ENCODE measurements at regions not wholly inside any gene's neighbourhood (a gene's known extent, or its start where the extent isn't known, plus 50 kb on each side); places are given as distances from the start of the nearest gene placed in this dataset.

- Histone ChIP-seq H3K4me1 (ENCODE audit: control insufficient read depth, low read depth, low read length) (no peaks in the 10 kb centered on the region), H3K9ac (ENCODE audit: low read length) (no peak overlapping the region), H3K27ac (ENCODE audit: low read length) (no peak overlapping the region), H3K4me3 (ENCODE audit: low read length) (no peak overlapping the region), H3K27me3 (ENCODE audit: control insufficient read depth, insufficient read depth, low read length) (no peaks in the 10 kb centered on the region), H3K9me3 (ENCODE audit: control insufficient read depth, low read depth, low read length) (no peaks in the 10 kb centered on the region), H3K36me3 (ENCODE audit: control insufficient read depth, low read depth, low read length) (no peaks in the 10 kb centered on the region)
These were observed 310.4 kb upstream of the NT5C1B start for GRCh38 chr2:18899725-18900124.

GRCh38 chr2:18898271-18898670 is 308.9 kb upstream of the NT5C1B start:
- Histone ChIP-seq H3K9ac (ENCODE audit: low read length) (no peak overlapping the region), H3K27me3 (ENCODE audit: control insufficient read depth, insufficient read depth, low read length) (no peaks in the 10 kb centered on the region), H3K36me3 (ENCODE audit: control insufficient read depth, low read depth, low read length) (no peaks in the 10 kb centered on the region), H3K4me1 (ENCODE audit: control insufficient read depth, low read depth, low read length) (no peaks in the 10 kb centered on the region), H3K4me3 (ENCODE audit: low read length) (no peak overlapping the region), H3K27ac (ENCODE audit: low read length) (no peak overlapping the region), H3K9me3 (ENCODE audit: control insufficient read depth, low read depth, low read length) (no peaks in the 10 kb centered on the region)

- H3K4me1 ChIP-seq (ENCODE audit: control insufficient read depth, low read depth, low read length) = no peaks in the 10 kb centered on the region
- no peak overlapping the region for H3K4me3 ChIP-seq (ENCODE audit: low read length)
- no peak overlapping the region for H3K27ac ChIP-seq (ENCODE audit: low read length)
- H3K9ac ChIP-seq (ENCODE audit: low read length) = no peak overlapping the region
- no peaks in the 10 kb centered on the region for H3K27me3 ChIP-seq (ENCODE audit: control insufficient read depth, insufficient read depth, low read length)
- no peaks in the 10 kb centered on the region for H3K36me3 ChIP-seq (ENCODE audit: control insufficient read depth, low read depth, low read length)
- no peaks in the 10 kb centered on the region for H3K9me3 ChIP-seq (ENCODE audit: control insufficient read depth, low read depth, low read length)
These were observed 306.9 kb upstream of the NT5C1B start for GRCh38 chr2:18896125-18896764.

GRCh38 chr2:18891600-18892345 is 302.4 kb upstream of the NT5C1B start:
- no peak overlapping the region for H3K27ac ChIP-seq (ENCODE audit: low read length)
- H3K4me1 ChIP-seq (ENCODE audit: control insufficient read depth, low read depth, low read length) = no peaks in the 10 kb centered on the region
- H3K27me3 ChIP-seq (ENCODE audit: control insufficient read depth, insufficient read depth, low read length) = no peaks in the 10 kb centered on the region
- H3K36me3 ChIP-seq (ENCODE audit: control insufficient read depth, low read depth, low read length) = no peaks in the 10 kb centered on the region
- no peak overlapping the region for H3K9ac ChIP-seq (ENCODE audit: low read length)
- no peaks in the 10 kb centered on the region for H3K9me3 ChIP-seq (ENCODE audit: control insufficient read depth, low read depth, low read length)
- no peak overlapping the region for H3K4me3 ChIP-seq (ENCODE audit: low read length)

- no peaks in the 10 kb centered on the region for H3K4me1 ChIP-seq (ENCODE audit: control insufficient read depth, low read depth, low read length)
- no peak overlapping the region for H3K4me3 ChIP-seq (ENCODE audit: low read length)
- no peak overlapping the region for H3K27ac ChIP-seq (ENCODE audit: low read length)
- no peak overlapping the region for H3K9ac ChIP-seq (ENCODE audit: low read length)
- H3K27me3 ChIP-seq (ENCODE audit: control insufficient read depth, insufficient read depth, low read length) = no peaks in the 10 kb centered on the region
- H3K9me3 ChIP-seq (ENCODE audit: control insufficient read depth, low read depth, low read length) = no peaks in the 10 kb centered on the region
- H3K36me3 ChIP-seq (ENCODE audit: control insufficient read depth, low read depth, low read length) = no peaks in the 10 kb centered on the region
These were observed 300.4 kb upstream of the NT5C1B start for GRCh38 chr2:18889565-18890332.

GRCh38 chr2:18885457-18885856 is 296.1 kb upstream of the NT5C1B start:
- Histone ChIP-seq H3K36me3 (ENCODE audit: control insufficient read depth, low read depth, low read length) (no peaks in the 10 kb centered on the region), H3K4me3 (ENCODE audit: low read length) (no peak overlapping the region), H3K9ac (ENCODE audit: low read length) (no peak overlapping the region), H3K27ac (ENCODE audit: low read length) (no peak overlapping the region), H3K9me3 (ENCODE audit: control insufficient read depth, low read depth, low read length) (no peaks in the 10 kb centered on the region), H3K27me3 (ENCODE audit: control insufficient read depth, insufficient read depth, low read length) (no peaks in the 10 kb centered on the region), H3K4me1 (ENCODE audit: control insufficient read depth, low read depth, low read length) (no peaks in the 10 kb centered on the region)

GRCh38 chr2:18883616-18884456 is 294.5 kb upstream of the NT5C1B start:
- H3K27ac ChIP-seq (ENCODE audit: low read length) = no peak overlapping the region
- no peaks in the 10 kb centered on the region for H3K27me3 ChIP-seq (ENCODE audit: control insufficient read depth, insufficient read depth, low read length)
- H3K9me3 ChIP-seq (ENCODE audit: control insufficient read depth, low read depth, low read length) = no peaks in the 10 kb centered on the region
- no peak overlapping the region for H3K4me3 ChIP-seq (ENCODE audit: low read length)
- H3K9ac ChIP-seq (ENCODE audit: low read length) = no peak overlapping the region
- H3K36me3 ChIP-seq (ENCODE audit: control insufficient read depth, low read depth, low read length) = no peaks in the 10 kb centered on the region
- H3K4me1 ChIP-seq (ENCODE audit: control insufficient read depth, low read depth, low read length) = no peaks in the 10 kb centered on the region

- Histone ChIP-seq H3K4me3 (ENCODE audit: low read length) (no peak overlapping the region), H3K27me3 (ENCODE audit: control insufficient read depth, insufficient read depth, low read length) (no peaks in the 10 kb centered on the region), H3K9ac (ENCODE audit: low read length) (no peak overlapping the region), H3K36me3 (ENCODE audit: control insufficient read depth, low read depth, low read length) (no peaks in the 10 kb centered on the region), H3K4me1 (ENCODE audit: control insufficient read depth, low read depth, low read length) (no peaks in the 10 kb centered on the region), H3K27ac (ENCODE audit: low read length) (no peak overlapping the region), H3K9me3 (ENCODE audit: control insufficient read depth, low read depth, low read length) (no peaks in the 10 kb centered on the region)
These were observed 282.1 kb upstream of the NT5C1B start for GRCh38 chr2:18871430-18871829.

GRCh38 chr2:18870307-18870706 is 280.9 kb upstream of the NT5C1B start:
- Histone ChIP-seq H3K4me1 (ENCODE audit: control insufficient read depth, low read depth, low read length) (no peaks in the 10 kb centered on the region), H3K36me3 (ENCODE audit: control insufficient read depth, low read depth, low read length) (no peaks in the 10 kb centered on the region), H3K4me3 (ENCODE audit: low read length) (no peak overlapping the region), H3K9ac (ENCODE audit: low read length) (no peak overlapping the region), H3K27ac (ENCODE audit: low read length) (no peak overlapping the region), H3K27me3 (ENCODE audit: control insufficient read depth, insufficient read depth, low read length) (no peaks in the 10 kb centered on the region), H3K9me3 (ENCODE audit: control insufficient read depth, low read depth, low read length) (no peaks in the 10 kb centered on the region)

GRCh38 chr2:18861951-18862350 is 272.6 kb upstream of the NT5C1B start:
- Histone ChIP-seq H3K9ac (ENCODE audit: low read length) (no peak overlapping the region), H3K27me3 (ENCODE audit: control insufficient read depth, insufficient read depth, low read length) (no peaks in the 10 kb centered on the region), H3K4me3 (ENCODE audit: low read length) (no peak overlapping the region), H3K4me1 (ENCODE audit: control insufficient read depth, low read depth, low read length) (no peaks in the 10 kb centered on the region), H3K9me3 (ENCODE audit: control insufficient read depth, low read depth, low read length) (no peaks in the 10 kb centered on the region), H3K27ac (ENCODE audit: low read length) (no peak overlapping the region), H3K36me3 (ENCODE audit: control insufficient read depth, low read depth, low read length) (no peaks in the 10 kb centered on the region)

- H3K27ac ChIP-seq (ENCODE audit: low read length) = no peak overlapping the region
These were observed 270.8 kb upstream of the NT5C1B start for GRCh38 chr2:18860179-18860578.

More at GRCh38 chr2:18860179-18860578, 270.8 kb upstream of the NT5C1B start:
- H3K27me3 ChIP-seq (ENCODE audit: control insufficient read depth, insufficient read depth, low read length) = no peaks in the 10 kb centered on the region
- no peak overlapping the region for H3K4me3 ChIP-seq (ENCODE audit: low read length)
- no peaks in the 10 kb centered on the region for H3K4me1 ChIP-seq (ENCODE audit: control insufficient read depth, low read depth, low read length)
- no peaks in the 10 kb centered on the region for H3K9me3 ChIP-seq (ENCODE audit: control insufficient read depth, low read depth, low read length)
- H3K36me3 ChIP-seq (ENCODE audit: control insufficient read depth, low read depth, low read length) = no peaks in the 10 kb centered on the region
- no peak overlapping the region for H3K9ac ChIP-seq (ENCODE audit: low read length)
